HCT116 (cell line): ENCODE measurements at regions not wholly inside any gene's neighbourhood (a gene's known extent, or its start where the extent isn't known, plus 50 kb on each side); places are given as distances from the start of the nearest gene placed in this dataset.
A peak's percentile ranks its signal among the peaks of the same experiment; 100 is the strongest.

Experiments used
- CEBPB ChIP-seq: IDR thresholded peaks from 2 replicates; pipeline ENCODE4 v1.6.1; 2012; ENCODE audit warnings: low read depth
- CTCF ChIP-seq, 3 experiments: fragments of 200-600 bp in 1 of 3; sonication (generic) in 1 of 3; IDR thresholded peaks in 2 of 3; conservative IDR thresholded peaks in 1 of 3; 2 replicates each; pipeline ENCODE4 v1.5.1; 2012 to 2017; ENCODE audit warnings: low read depth in 2 of 3, low read length in 2 of 3, antibody characterized with exemption in 1 of 3, borderline replicate concordance in 1 of 3, control low read depth in 1 of 3, mild to moderate bottlenecking in 1 of 3, mixed read lengths in 1 of 3, mixed run types in 1 of 3, moderate library complexity in 1 of 3; ENCODE audit not compliant: insufficient read depth in 1 of 3
- ELF1 ChIP-seq: IDR thresholded peaks from 2 replicates; pipeline ENCODE4 v1.6.1; 2012; ENCODE audit warnings: low read depth, borderline replicate concordance
- EZH2 ChIP-seq: fragments of 200-600 bp; sonication (generic); IDR thresholded peaks from 2 replicates; pipeline ENCODE4 v1.6.1; 2017; ENCODE audit warnings: antibody characterized with exemption, mixed run types
- EZH2phosphoT487 ChIP-seq: fragments of 200-600 bp; IDR thresholded peaks from 2 replicates; pipeline ENCODE4 v1.6.1; 2018; ENCODE audit warnings: antibody characterized with exemption, borderline replicate concordance
- JUND ChIP-seq: IDR thresholded peaks from 2 replicates; pipeline ENCODE4 v1.6.1; 2012
- POLR2A ChIP-seq: IDR thresholded peaks from 2 replicates; pipeline ENCODE4 v1.7.0; 2011; ENCODE audit warnings: borderline replicate concordance; ENCODE audit not compliant: insufficient read depth, insufficient read length; ENCODE audit errors: extremely low read depth
- POLR2AphosphoS5 ChIP-seq: IDR thresholded peaks from 2 replicates; pipeline ENCODE4 v1.6.1; 2011; ENCODE audit warnings: mild to moderate bottlenecking, low read depth, low read length, moderate library complexity
- ZFX ChIP-seq: fragments of 450-650 bp; IDR thresholded peaks from 2 replicates; pipeline ENCODE4 v1.6.1; 2017
- TF ChIP-seq, protein P1 (sequence below): IDR thresholded peaks from 2 replicates; pipeline ENCODE4 v1.6.1; 2011; ENCODE audit warnings: mild to moderate bottlenecking, low read length, moderate library complexity; ENCODE audit not compliant: insufficient replicate concordance; ENCODE audit errors: extremely low read depth

GRCh38 chr6:140043762-140044378 is 669.4 kb upstream of the CITED2 start:
- TF ChIP-seq EZH2 (no peak), POLR2A (no peak), JUND (peak; percentile 61), EZH2phosphoT487 (no peak), CTCF (IDR thresholded peaks at IDR 0.05 in 2 of 3, conservative IDR thresholded peaks at IDR 0.05 in 1 of 3; ENCODE audit: borderline replicate concordance in 1 of 3, insufficient read depth in 1 of 3, low read depth in 2 of 3, low read length in 2 of 3) (no peak), ELF1 (no peak), CEBPB (no peak), POLR2AphosphoS5 (no peak), ZFX (no peak)
- TF ChIP-seq, protein P1, sequence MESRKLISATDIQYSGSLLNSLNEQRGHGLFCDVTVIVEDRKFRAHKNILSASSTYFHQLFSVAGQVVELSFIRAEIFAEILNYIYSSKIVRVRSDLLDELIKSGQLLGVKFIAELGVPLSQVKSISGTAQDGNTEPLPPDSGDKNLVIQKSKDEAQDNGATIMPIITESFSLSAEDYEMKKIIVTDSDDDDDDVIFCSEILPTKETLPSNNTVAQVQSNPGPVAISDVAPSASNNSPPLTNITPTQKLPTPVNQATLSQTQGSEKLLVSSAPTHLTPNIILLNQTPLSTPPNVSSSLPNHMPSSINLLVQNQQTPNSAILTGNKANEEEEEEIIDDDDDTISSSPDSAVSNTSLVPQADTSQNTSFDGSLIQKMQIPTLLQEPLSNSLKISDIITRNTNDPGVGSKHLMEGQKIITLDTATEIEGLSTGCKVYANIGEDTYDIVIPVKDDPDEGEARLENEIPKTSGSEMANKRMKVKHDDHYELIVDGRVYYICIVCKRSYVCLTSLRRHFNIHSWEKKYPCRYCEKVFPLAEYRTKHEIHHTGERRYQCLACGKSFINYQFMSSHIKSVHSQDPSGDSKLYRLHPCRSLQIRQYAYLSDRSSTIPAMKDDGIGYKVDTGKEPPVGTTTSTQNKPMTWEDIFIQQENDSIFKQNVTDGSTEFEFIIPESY = no peak
